Left renal cortex interstitium (tissue), 4 donors: ENCODE measurements at regions not wholly inside any gene's neighbourhood (a gene's known extent, or its start where the extent isn't known, plus 50 kb on each side); places are given as distances from the start of the nearest gene placed in this dataset.

Experiments
- DNase-seq, 4 donors: peaks; one replicate each; pipeline ENCODE4 v3.0.0-alpha.2; 2013; ENCODE audit warnings: low read depth in 4 of 4, low spot score in 2 of 4, missing footprints in 1 of 4

- no peak for DNase-seq
Measured at GRCh38 chr2:172153156-172153555, 50.5 kb upstream of the DLX2 start.

- DNase-seq: no peak
Measured at GRCh38 chr2:172153757-172154156, 51.1 kb upstream of the DLX2 start.

- DNase-seq: no peak
Measured at GRCh38 chr2:172155752-172156151, 53.1 kb upstream of the DLX2 start.

- no peak for DNase-seq
Measured at GRCh38 chr2:172160839-172161238, 58.1 kb upstream of the DLX2 start.

GRCh38 chr2:172162225-172162733, 59.6 kb upstream of the DLX2 start:
- no peak for DNase-seq

- DNase-seq: no peak
Measured at GRCh38 chr2:172162739-172163336, 60.1 kb upstream of the DLX2 start.

- no peak for DNase-seq
Measured at GRCh38 chr2:172168917-172169346, 66.2 kb upstream of the DLX2 start.

GRCh38 chr2:172169611-172170010, 66.9 kb upstream of the DLX2 start:
- DNase-seq: no peak

- DNase-seq: peak in 3 of 4 donors; percentile 17 to 52 (median 44)
Measured at GRCh38 chr2:172172513-172173173, 69.9 kb upstream of the DLX2 start.

GRCh38 chr2:172173174-172173706, 70.5 kb upstream of the DLX2 start:
- DNase-seq: no peak

- DNase-seq: no peak
Measured at GRCh38 chr2:172177581-172177980, 74.9 kb upstream of the DLX2 start.

GRCh38 chr2:172177996-172178395, 75.3 kb upstream of the DLX2 start:
- DNase-seq: no peak

- no peak for DNase-seq
Measured at GRCh38 chr2:172179045-172179701, 76.5 kb upstream of the DLX2 start.

- no peak for DNase-seq
Measured at GRCh38 chr2:172181840-172182239, 79.1 kb upstream of the DLX2 start.

GRCh38 chr2:172182624-172183023, 79.9 kb upstream of the DLX2 start:
- DNase-seq: no peak

- DNase-seq: no peak
Measured at GRCh38 chr2:172193331-172194089, 90.8 kb upstream of the DLX2 start.

GRCh38 chr2:172195836-172196376, 93.2 kb upstream of the DLX2 start:
- no peak for DNase-seq

- DNase-seq: no peak
Measured at GRCh38 chr2:172196768-172197431, 94.2 kb upstream of the DLX2 start.

GRCh38 chr2:172198361-172198760, 95.7 kb upstream of the DLX2 start:
- no peak for DNase-seq

GRCh38 chr2:172198908-172199307, 96.2 kb upstream of the DLX2 start:
- DNase-seq: no peak
